Endometrial microvascular endothelial cells (primary cell): ENCODE measurements at regions not wholly inside any gene's neighbourhood (a gene's known extent, or its start where the extent isn't known, plus 50 kb on each side); places are given as distances from the start of the nearest gene placed in this dataset.

Source experiments
- in situ Hi-C: cut with HindIII; loops from 2 replicates; pipeline ENCODE4 v1.10.0; 2017; ENCODE audit warnings: low sequenced_read_pairs, low pct_unique_long_range_greater_than_20kb; ENCODE audit errors: inconsistent ontology term

DNA sequence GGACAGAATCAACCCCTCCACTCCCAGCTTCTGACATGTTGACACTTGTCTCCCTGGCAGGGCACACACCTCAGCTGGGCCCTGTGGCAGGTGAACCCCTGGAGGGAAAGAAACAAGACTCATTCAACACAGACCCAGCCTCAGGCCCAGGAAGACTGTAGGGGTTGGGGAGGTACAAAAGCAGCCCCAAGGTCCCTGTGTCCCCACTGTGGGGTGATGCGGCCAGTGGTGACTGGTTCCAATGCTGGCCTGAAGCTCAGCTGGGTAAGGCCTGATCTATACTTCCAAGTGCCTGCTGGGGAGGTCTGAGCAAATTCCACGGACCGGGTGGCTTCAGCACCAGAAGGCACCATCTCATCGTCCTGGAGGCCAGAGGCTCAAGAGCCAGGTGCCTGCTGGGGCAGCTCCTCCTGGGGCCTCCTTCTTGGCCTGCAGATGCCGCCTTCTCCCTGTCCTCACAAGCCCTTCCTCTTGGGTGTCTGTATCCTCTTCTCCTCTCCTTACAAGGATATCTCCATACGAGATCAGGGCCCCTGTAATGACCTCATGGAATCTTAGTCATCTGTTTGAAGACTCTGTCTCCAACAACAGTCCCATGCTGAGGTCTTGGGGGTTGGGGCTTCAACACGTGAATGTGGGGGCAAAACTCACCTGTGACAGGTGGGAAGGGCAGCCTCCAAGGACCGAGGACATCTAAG is 1492.1 kb downstream of the BRD1 start:
- in situ Hi-C loops: no loop called here

DNA sequence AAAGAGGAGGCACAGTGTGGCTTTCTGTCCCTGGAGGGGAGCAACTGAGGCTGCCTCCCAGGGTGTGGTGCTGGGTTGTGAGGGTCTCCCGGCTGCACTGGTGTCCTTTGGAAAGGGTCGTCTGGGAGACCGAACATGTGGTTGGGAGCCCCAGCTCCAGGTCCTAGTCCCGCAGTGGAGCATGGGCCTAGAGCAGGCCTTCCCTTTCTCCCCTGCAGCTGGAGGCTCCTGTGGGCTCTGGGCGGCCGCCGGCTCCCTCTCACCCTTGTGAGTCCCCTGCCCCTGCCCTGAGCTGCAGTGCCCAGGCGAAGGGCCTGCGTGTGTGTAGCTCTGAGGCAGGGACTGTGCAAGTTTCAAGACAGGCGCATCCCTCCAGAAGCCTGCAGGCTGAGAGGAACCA is 1492.7 kb downstream of the BRD1 start:
- in situ Hi-C loops: no loop called here

DNA sequence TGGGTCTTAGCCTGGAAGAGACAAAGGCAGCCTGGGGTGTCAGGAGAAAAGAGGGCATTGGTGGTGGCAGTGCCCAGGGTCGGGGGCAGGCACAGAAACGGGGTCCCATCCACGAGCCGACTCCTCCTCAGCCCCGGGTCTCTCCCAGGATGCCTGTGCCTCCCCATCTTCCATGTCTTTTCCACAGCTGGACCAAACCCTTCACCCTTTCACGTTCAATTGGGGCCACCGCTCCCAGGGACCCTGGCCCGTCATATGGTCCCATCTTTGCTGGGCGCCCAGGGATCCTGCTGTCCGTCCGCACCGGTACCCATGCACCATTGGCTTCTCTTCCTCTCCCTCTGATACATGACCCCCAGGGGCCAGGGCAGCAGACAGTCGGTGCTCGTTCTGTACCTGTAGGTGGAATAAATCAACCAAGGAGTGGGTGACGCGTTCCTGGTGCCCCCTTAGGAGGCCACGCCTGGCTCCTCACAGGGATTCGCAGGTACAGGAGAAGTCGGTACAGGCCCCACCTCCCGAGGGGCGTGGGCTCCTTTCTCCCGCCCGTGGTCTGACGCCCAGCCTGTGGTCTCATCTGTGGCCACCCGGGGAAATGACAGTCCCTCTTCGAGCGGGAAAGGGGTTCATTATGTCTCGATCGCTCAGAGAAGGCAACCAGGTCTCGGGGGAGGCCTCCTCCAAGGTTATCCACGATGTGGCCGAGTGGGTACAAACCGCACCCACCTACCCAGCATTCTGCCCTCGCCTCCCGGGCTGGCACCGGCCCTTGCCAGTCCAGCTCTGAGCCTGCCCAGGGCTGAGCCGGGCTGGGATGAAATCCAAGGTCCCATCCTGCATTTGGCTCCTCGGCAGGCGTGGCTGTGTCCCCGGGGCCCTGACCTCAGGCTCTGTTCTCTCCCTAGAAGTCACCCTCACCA is 1493.6 kb downstream of the BRD1 start:
- in situ Hi-C loops: no loop called here

DNA sequence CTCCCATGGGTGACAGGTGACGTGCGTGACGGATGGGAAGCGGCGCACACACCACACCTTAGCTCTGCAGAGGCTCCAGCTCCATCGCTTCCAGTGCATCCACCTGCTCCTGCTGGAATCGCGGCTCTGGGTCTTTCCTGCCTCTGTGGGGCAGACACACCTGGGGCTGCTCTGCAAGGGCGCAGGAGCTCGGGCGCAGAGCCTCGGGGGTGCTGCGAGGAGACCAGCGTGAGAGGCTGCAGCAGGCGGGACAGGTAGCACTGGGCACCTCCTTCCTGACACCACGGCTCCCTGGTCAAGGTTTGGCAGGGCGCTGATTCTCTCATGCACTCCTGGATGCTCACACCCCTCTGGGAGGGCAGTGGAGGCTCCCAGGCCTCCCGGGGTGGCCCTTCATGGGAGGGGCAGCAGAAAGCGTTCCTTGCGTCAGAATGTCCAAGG is 1494.3 kb downstream of the BRD1 start:
- in situ Hi-C loops: no loop called here

DNA sequence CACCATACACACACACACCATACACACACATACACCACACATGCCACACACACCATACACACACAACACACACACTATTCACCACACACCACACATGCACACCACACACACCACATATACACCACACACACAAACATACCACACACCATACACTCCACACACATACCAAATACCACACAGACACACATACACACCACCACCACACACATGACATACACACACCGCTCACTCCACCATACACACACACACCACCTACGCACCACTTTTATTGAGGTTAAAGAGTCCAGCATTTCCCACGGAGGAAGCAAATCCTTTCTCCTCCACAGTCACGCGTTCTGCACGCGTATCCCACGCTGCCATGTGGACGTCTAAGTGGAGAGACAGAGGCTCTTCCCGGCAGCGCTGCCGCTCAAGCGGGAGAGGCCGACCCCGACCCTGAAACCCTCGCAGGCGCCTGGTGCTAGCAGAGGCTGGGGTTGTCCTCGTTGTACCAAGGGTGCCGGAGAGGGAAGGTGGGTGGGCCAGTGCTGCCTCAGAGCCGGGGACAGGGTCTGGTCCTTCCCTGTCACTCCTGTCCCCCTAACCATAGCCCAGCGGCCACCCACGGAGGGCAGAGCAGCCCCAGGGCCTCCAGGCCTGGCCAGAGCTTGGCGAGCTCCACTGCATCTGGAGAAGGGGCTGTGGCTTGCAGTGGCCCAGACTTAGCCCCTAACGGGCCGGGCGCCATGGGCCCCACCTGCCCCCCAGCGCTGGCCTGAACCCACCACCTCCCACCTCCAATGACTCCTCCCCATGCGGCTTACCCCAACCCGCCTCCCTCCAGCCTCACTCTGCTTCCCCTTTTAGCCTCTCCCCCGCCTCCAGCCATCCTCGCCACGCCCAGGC is 1495.0 kb downstream of the BRD1 start:
- in situ Hi-C loops: no loop called here

DNA sequence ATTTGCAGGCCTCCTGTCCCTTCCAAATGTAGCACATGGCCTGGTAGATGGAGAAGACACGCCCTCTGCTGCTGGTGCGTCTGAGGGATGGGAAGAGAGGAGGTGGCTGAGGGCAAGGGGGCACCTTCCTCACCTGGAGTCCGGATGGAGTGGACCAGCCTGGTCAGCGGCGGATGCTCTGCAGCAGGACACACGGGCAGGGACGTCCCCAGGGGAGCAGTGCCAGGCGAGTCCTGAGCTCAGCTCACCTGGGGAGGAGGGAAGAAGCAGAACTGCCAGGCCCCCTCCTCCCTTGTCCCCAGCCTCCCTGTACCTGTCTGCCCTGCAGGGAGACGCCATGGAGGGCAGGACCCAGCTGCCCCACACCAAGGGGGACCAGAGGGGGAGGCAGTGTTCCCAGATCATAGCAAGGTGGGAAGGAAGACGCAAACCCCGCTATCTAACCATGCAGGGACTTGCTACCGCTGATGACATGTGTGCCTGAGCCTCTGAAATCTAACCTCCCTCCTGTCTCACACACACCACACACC is 1495.9 kb downstream of the BRD1 start:
- in situ Hi-C loops: no loop called here

DNA sequence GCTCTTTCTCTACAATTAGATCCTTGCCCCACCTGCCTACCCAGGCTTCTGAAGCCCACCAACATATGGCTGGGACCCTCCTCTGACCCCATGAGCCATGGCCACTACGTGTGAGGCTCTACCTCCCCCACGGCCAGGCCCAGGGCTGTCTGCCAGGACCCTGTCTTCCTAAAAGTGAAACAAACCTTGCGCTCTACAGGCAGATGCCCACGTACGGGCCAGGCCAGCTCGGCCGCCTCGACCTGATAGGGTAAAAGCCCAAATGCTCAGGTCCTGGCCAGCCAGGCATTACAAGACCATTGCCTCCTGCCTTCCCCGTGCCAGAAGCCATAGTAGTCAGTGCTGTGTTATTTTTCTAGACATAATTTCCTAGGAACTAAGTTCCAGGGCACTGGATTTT is 1496.4 kb downstream of the BRD1 start:
- in situ Hi-C loops: no loop called here

DNA sequence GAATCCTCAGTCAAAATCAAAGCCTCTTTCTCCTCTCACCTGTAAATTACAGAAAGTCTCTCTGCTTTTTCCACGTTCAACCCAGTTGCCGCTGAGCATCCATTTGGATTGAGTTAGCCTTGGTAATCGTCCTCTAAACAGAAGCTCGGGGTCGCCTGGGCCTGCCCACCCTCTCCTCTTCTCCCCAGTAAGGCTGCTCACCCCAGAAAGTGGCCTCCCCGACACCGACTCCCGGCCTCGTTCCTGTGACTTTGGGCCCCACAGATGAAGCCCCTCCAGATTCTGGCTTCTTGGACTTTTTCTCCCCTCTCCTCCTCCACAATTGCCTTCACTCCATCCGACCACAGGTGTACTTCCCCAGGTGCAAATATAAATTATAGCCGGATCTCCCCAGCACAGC is 1500.0 kb downstream of the BRD1 start:
- in situ Hi-C loops: no loop called here

DNA sequence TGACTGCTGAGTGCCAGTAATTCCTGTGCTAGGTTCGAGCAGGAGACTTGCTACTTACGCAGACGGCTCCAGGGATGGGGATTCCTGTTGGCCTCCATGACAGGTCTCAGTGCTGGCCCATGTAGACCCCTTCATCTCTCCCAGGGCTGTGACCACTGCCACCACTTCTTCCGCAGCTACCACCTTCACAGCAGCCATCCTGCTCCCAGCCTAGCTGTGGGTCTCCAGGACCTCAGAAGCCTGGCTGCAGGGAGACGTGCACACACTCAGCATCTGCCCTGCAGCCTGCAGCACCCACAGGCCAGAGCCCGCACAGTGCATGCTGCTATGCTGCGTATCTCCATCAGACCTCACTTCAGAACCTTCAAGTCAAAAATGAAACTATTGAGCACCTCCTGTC is 1503.9 kb downstream of the BRD1 start:
- in situ Hi-C loops: no loop called here

DNA sequence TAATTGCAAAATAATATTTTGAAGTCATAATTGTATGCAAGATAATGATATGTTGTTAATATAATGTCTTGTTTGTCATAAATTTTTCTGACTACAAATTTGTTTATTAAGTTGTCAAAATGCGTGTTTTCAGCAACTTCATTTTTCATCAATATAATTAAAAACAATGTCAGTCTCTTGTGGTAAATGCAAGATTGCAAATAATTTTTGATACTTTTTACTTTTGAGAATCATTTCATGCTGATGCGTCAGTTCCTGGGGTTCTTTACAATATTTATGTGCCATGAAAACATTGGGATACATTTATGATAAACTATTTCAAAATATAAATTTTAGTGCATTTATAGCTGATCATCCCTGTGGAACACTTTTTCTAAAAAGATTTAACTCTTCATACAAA is 1504.8 kb downstream of the BRD1 start:
- in situ Hi-C loops: no loop called here

DNA sequence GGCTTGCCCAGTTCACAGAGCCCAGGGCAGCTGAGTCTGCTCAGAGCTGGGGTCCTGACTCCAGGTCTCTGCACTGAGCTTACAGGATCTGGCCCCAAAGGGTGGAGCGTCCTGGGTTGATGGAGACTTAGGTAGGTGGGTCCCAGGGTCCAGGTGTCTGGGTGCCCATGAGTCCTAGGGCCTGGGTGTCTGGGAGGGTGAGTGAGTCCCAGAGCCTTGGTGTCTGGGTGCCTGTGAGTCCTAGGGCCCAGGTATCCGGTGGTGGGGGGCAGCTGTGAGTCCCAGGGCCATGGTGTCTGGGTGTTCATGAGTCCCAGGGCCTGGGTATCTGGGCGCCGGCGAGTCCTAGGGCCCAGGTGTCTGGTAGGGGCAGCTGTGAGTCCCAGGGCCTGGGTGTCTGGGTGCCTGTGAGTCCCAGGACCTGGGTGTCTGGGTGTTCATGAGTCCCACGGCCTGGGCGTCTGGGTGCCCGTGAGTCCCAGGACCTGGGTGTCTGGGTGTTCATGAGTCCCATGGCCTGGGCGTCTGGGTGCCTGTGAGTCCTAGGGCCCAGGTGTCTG is 1505.6 kb downstream of the BRD1 start:
- in situ Hi-C loops: no loop called here

DNA sequence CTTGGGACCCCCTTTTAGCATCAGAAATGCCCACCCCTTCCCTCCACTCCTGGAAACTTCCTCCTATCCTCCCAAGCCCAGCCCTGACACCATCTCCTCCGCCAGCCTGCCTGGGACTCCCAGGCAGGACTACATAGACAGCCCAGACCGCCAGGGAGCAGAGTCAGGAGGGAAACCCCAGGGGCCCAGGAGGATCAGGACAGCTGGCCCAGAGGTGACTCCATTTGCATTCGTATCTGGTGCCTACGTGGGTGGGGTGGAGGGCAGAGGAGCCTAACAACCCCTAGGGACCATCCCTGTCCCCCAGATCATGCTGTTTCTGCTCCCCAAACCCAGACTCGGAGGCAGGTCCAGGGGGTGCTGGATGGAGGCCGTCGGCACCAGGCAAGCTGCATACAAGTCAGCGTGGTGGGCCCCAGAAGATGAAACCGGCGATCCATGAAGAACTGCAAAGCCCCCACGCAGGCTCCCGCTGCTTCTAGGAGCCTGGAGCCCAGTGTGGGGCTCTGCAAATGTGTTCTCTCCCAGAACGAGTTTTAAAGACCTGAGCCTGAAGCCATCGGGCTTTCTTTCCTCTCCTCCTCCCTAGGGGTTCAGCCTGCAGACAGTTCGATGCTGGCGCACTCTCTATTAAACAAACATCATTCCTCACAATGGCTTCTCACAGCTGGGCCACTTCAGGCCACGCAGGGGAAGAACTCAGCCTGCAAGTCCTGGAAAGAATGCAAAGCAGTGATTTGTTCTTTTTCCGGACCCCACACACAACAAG is 1506.8 kb downstream of the BRD1 start:
- in situ Hi-C loops: no loop called here

DNA sequence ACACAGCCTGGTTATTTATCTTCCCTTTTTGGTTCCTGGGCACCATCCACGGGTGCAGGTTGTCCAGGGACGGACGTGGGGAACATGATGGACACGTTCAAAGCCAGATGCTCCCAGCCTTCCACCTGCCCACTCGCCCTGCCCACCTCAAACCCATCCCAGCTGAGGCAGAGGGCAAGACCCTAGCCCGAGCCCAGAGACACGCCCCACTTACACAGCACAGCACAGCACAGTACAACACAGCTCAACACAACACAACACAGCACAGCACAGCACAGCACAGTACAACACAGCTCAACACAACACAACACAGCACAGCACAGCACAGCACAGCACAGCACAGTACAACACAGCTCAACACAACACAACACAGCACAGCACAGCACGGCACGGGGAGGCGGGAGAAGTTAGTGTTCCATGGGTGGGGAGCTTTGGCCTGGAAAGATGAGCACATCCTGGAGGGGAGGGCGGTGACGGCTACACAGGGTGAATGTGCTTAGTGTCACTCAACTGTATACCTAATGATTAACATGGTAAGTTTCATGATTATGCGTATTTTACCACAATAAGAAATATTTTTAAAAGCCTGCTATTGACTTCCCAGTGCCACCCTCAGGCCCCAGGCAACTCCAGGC is 1507.5 kb downstream of the BRD1 start:
- in situ Hi-C loops: no loop called here

DNA sequence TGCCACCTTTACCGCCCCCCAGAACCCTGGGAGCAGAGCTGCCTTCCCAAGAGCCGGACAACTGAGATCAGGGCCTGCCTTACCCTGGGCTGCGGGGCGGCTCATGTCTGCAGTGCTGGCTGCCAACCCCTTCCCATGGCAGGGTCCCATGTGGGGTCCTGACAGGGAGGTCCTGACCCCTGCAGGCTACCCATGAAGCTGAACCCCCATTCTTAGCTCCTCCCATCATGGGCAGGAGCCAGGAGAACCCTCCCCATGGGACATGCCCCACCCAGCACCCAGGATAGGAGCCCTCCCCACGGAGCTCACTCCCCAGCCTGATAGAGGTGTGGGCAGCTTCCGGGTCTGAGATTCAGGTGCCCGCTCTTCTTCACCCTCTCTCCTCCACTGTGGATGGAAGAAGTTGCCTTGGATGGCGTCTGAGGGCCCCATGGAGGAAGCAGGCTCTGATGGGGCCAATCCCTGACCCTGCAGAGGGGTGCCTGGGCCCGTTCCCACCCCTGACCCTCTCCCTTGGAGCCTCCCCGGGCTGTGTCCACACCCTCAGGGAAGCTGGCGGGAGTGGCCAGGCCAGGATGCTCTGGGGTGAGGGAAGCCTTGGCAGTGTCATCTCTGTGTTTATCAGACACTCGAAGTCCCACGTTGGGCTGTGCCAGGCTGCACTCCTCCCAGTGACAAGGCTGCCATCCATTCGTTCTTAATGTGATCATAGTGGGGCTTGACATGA is 1508.2 kb downstream of the BRD1 start:
- in situ Hi-C loops: no loop called here

DNA sequence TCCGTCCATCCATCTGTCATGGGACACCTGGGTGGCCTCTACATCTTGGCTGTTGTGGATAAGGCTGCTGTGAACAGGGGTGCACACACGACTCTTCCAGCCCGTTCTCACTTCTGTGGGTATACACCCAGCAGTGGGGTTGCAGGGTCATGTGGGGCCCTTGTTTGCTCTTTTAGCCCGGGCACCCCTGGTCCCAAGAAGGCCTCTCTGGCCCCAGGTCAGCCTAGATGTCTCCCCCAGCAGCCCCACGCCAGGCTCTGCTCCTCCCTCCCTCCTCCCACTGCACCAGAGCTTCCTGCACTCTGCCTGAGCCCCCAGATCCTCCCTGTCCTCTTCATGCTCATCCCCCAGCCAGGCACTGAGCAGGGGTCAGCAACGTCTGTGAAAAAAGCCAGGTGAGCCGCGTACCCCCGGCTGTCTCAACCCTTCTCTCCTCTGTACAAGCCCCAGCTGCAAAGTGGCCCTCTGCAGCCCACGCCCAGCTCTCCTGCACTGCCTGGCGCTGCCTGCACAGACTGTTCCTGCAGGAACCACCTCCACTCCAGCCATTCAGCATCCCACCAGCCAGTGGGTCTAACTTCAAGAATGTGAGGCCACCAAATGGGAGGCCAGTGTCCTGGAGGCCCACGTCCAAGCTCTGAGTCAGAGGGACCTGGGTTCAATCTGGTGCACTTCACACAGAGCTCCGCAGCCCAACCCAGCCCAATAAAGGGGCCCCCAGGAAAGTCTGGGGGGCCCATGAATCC is 1508.9 kb downstream of the BRD1 start:
- in situ Hi-C loops: no loop called here

DNA sequence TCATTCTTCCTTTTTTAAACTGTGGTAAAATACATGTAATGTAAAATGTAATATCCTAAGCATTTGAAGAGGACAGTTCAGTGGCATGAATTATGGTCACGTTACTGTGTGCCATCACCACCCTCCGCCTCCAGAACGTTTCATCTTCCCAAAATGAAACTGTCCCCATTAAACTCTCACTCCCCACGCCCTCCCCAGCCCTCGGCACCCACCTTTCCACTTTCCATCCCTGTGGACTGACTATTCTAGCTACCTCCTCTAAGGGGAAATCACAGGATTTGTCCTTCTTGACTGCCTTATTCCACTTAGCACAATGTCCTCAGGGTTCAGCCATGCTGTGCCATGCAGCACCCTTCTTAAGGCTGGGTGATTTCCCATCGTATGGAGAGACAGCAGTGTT is 1509.5 kb downstream of the BRD1 start:
- in situ Hi-C loops: no loop called here
